ENCODE measurements at regions not wholly inside any gene's neighbourhood (a gene's known extent, or its start where the extent isn't known, plus 50 kb on each side); places are given as distances from the start of the nearest gene placed in this dataset.
A peak's percentile ranks its signal among the peaks of the same experiment; 100 is the strongest.

GRCh38 chr1:115184260-115184950 is 95.1 kb upstream of the TSPAN2 start:
- Histone ChIP-seq H3K9ac (ENCODE audit: low read length in 3 of 3) (no peak overlapping the region), H3K4me1 (ENCODE audit: control insufficient read depth in 2 of 3, insufficient read depth in 2 of 3, low read depth in 1 of 3, low read length in 3 of 3) (peaks cover 0 to 2% (median 0%) of the 10 kb centered on the region in 3 donors), H3K9me3 (ENCODE audit: control insufficient read depth in 2 of 3, insufficient read depth in 1 of 3, low read length in 3 of 3) (no peaks in the 10 kb centered on the region), H3K27ac (ENCODE audit: low read depth in 2 of 2, low read length in 2 of 2) (no peak overlapping the region), H3K27me3 (ENCODE audit: control insufficient read depth, insufficient read depth, low read length) (no peaks in the 10 kb centered on the region), H3K4me3 (ENCODE audit: low read length in 3 of 3) (no peak overlapping the region), H3K36me3 (ENCODE audit: control insufficient read depth in 2 of 3, insufficient read depth in 3 of 3, low read length in 3 of 3) (no peaks in the 10 kb centered on the region)
- FAIRE-seq (no peak), DNase-seq (peak in 2 of 5 donors; percentile 42 to 51)
- intact Hi-C loops (cut with DNase I), result no loop called here
- TF ChIP-seq, protein P1, sequence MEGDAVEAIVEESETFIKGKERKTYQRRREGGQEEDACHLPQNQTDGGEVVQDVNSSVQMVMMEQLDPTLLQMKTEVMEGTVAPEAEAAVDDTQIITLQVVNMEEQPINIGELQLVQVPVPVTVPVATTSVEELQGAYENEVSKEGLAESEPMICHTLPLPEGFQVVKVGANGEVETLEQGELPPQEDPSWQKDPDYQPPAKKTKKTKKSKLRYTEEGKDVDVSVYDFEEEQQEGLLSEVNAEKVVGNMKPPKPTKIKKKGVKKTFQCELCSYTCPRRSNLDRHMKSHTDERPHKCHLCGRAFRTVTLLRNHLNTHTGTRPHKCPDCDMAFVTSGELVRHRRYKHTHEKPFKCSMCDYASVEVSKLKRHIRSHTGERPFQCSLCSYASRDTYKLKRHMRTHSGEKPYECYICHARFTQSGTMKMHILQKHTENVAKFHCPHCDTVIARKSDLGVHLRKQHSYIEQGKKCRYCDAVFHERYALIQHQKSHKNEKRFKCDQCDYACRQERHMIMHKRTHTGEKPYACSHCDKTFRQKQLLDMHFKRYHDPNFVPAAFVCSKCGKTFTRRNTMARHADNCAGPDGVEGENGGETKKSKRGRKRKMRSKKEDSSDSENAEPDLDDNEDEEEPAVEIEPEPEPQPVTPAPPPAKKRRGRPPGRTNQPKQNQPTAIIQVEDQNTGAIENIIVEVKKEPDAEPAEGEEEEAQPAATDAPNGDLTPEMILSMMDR (IDR thresholded peaks at IDR 0.05; ENCODE audit: borderline replicate concordance, extremely low read depth, insufficient read depth), result no peak

GRCh38 chr1:115183721-115184259 is 94.5 kb upstream of the TSPAN2 start:
- H3K9me3 ChIP-seq (ENCODE audit: control insufficient read depth in 2 of 3, insufficient read depth in 1 of 3, low read length in 3 of 3), result no peaks in the 10 kb centered on the region
- H3K27ac ChIP-seq (ENCODE audit: low read depth in 2 of 2, low read length in 2 of 2), result no peak overlapping the region
- no peaks in the 10 kb centered on the region for H3K27me3 ChIP-seq (ENCODE audit: control insufficient read depth, insufficient read depth, low read length)
- H3K9ac ChIP-seq (ENCODE audit: low read length in 3 of 3), result no peak overlapping the region
- DNase-seq (peak in 2 of 5 donors; percentile 18 to 69), FAIRE-seq (no peak)
- H3K4me3 ChIP-seq (ENCODE audit: low read length in 3 of 3), result no peak overlapping the region
- intact Hi-C loops (cut with DNase I), result no loop called here
- H3K4me1 ChIP-seq (ENCODE audit: control insufficient read depth in 2 of 3, insufficient read depth in 2 of 3, low read depth in 1 of 3, low read length in 3 of 3), result peaks cover 0 to 1% (median 0%) of the 10 kb centered on the region in 3 donors
- H3K36me3 ChIP-seq (ENCODE audit: control insufficient read depth in 2 of 3, insufficient read depth in 3 of 3, low read length in 3 of 3), result no peaks in the 10 kb centered on the region
- TF ChIP-seq, protein P1 (IDR thresholded peaks at IDR 0.05; ENCODE audit: borderline replicate concordance, extremely low read depth, insufficient read depth), result no peak

- DNase-seq (no peak), FAIRE-seq (no peak)
- Histone ChIP-seq H3K4me1 (ENCODE audit: control insufficient read depth in 2 of 3, insufficient read depth in 2 of 3, low read depth in 1 of 3, low read length in 3 of 3) (no peaks in the 10 kb centered on the region), H3K4me3 (ENCODE audit: low read length in 3 of 3) (no peak overlapping the region), H3K27ac (ENCODE audit: low read depth in 2 of 2, low read length in 2 of 2) (no peak overlapping the region), H3K36me3 (ENCODE audit: control insufficient read depth in 2 of 3, insufficient read depth in 3 of 3, low read length in 3 of 3) (no peaks in the 10 kb centered on the region), H3K9me3 (ENCODE audit: control insufficient read depth in 2 of 3, insufficient read depth in 1 of 3, low read length in 3 of 3) (no peaks in the 10 kb centered on the region), H3K9ac (ENCODE audit: low read length in 3 of 3) (no peak overlapping the region), H3K27me3 (ENCODE audit: control insufficient read depth, insufficient read depth, low read length) (no peaks in the 10 kb centered on the region)
- TF ChIP-seq, protein P1 (IDR thresholded peaks at IDR 0.05; ENCODE audit: borderline replicate concordance, extremely low read depth, insufficient read depth), result no peak
- intact Hi-C loops (cut with DNase I), result no loop called here
Observed at GRCh38 chr1:115183158-115183557, 93.9 kb upstream of the TSPAN2 start.

All from kidney (tissue), 13 donors.